GM12878 (cell line): ENCODE measurements at regions not wholly inside any gene's neighbourhood (a gene's known extent, or its start where the extent isn't known, plus 50 kb on each side); places are given as distances from the start of the nearest gene placed in this dataset.

Source experiments
- ATAC-seq: fragments of 200-7000 bp; cut with Tn5 transposase; 3 replicates; pipeline ENCODE4 v1.9.1; 2020; ENCODE audit warnings: mild to moderate bottlenecking, moderate library complexity
- BruUV-seq: library from RNA; stranded (reverse); fragments of 400-500 nt; replicated peaks from 2 replicates; lab custom pipeline; 2021; lab: Mats Ljungman, UMichigan
- CTCF ChIA-PET: fragments of 300-600 bp; sonication (Branson Sonifier 250); formaldehyde crosslinking; extraction: SDS; loops from one replicate; lab custom pipeline; 2021; ENCODE audit warnings: inconsistent platforms; lab: Yijun Ruan, JAX
- POLR2A ChIA-PET: fragments of 350-600 bp; formaldehyde crosslinking; extraction: SDS; loops from one replicate; lab custom pipeline; 2021; ENCODE audit warnings: inconsistent platforms; lab: Charles Lee
- RAD21 ChIA-PET: fragments of 300-600 bp; sonication (Branson Sonifier 250); formaldehyde crosslinking; loops from one replicate; lab custom pipeline; 2023; ENCODE audit warnings: antibody characterized with exemption; ENCODE audit not compliant: unreplicated experiment; lab: Charles Lee
- SMC1A ChIA-PET: fragments of 300-600 bp; sonication (Branson Sonifier 250); formaldehyde crosslinking; loops from one replicate; lab custom pipeline; 2023; ENCODE audit not compliant: unreplicated experiment, uncharacterized antibody; lab: Charles Lee
- DNase-seq: peaks from one replicate; pipeline ENCODE4 v3.0.0-alpha.2; 2011; ENCODE audit warnings: low read depth, low spot score
- FAIRE-seq: peaks from 3 replicates; lab custom pipeline; 2011; peaks lifted over from hg19 to GRCh38; lab: Jason Lieb, UNC
- H2AFZ ChIP-seq: 2 replicates; pipeline ENCODE4 v1.6.0; 2011; ENCODE audit warnings: low read depth, low read length, control low read depth; ENCODE audit not compliant: control insufficient read depth
- H3K27ac ChIP-seq: 2 replicates; pipeline ENCODE4 v1.5.1; 2011; ENCODE audit warnings: control low read depth; ENCODE audit not compliant: control insufficient read depth, insufficient read depth
- H3K27me3 ChIP-seq, 2 experiments: replicated peaks in 1 of 2; 2 replicates each; pipeline versions ENCODE4 v1.6.0 to v1.6.1; 2011; ENCODE audit warnings: low read length in 1 of 2; ENCODE audit not compliant: control insufficient read depth in 2 of 2, insufficient read depth in 2 of 2
- H3K36me3 ChIP-seq, 2 experiments: 2 replicates each; pipeline ENCODE4 v1.5.1; 2011; ENCODE audit warnings: low read length in 1 of 2; ENCODE audit not compliant: control insufficient read depth in 2 of 2, insufficient read depth in 2 of 2
- H3K4me1 ChIP-seq: 2 replicates; pipeline ENCODE4 v1.6.1; 2011; ENCODE audit warnings: mild to moderate bottlenecking, low read length, moderate library complexity, mixed read lengths; ENCODE audit not compliant: control insufficient read depth, insufficient read depth
- H3K4me2 ChIP-seq: 2 replicates; pipeline ENCODE4 v1.6.0; 2011; ENCODE audit warnings: control low read depth; ENCODE audit not compliant: control insufficient read depth, insufficient read depth
- H3K4me3 ChIP-seq: fragments of 200-600 bp; sonication (generic); 2 replicates; pipeline ENCODE4 v1.5.1; 2016
- H3K79me2 ChIP-seq: 2 replicates; pipeline ENCODE4 v1.6.0; 2011; ENCODE audit warnings: low read length; ENCODE audit not compliant: control insufficient read depth, insufficient read depth
- H3K9ac ChIP-seq: 2 replicates; pipeline ENCODE4 v1.8.0; 2011; ENCODE audit warnings: low read length, control low read depth, mixed read lengths; ENCODE audit not compliant: control insufficient read depth, insufficient read depth
- H3K9me3 ChIP-seq: replicated peaks from 3 replicates; pipeline ENCODE4 v1.5.1; 2011; ENCODE audit warnings: mild to moderate bottlenecking, low read length; ENCODE audit not compliant: control insufficient read depth, insufficient read depth
- H4K20me1 ChIP-seq: 2 replicates; pipeline ENCODE4 v1.6.0; 2011; ENCODE audit not compliant: control insufficient read depth, insufficient read depth
- ASH2L ChIP-seq: fragments of 300-600, 200-600 bp; sonication (generic); IDR thresholded peaks from 2 replicates; pipeline ENCODE4 v1.6.1; 2017; ENCODE audit warnings: low read depth, mild to moderate bottlenecking, borderline replicate concordance
- SMARCA5 ChIP-seq: fragments of 450-650 bp; IDR thresholded peaks from 2 replicates; pipeline ENCODE4 v1.6.1; 2017; ENCODE audit warnings: mild to moderate bottlenecking
- TCF12 ChIP-seq: IDR thresholded peaks from 2 replicates; pipeline ENCODE4 v1.6.1; 2011; ENCODE audit warnings: low read depth, mild to moderate bottlenecking, low read length
- YY1 ChIP-seq: IDR thresholded peaks from 2 replicates; pipeline ENCODE4 v1.6.1; 2011; ENCODE audit warnings: low read depth, mild to moderate bottlenecking, low read length
- ZNF24 ChIP-seq: fragments of 450-650 bp; IDR thresholded peaks from 2 replicates; pipeline ENCODE4 v1.6.1; 2017; ENCODE audit warnings: antibody characterized with exemption, mild to moderate bottlenecking
- WGBS: methylation state at CpG from one replicate; pipeline ENCODE4 v1.1.6; 2016; ENCODE audit warnings: low lambda C conversion rate; ENCODE audit not compliant: insufficient replicate concordance, insufficient coverage; ENCODE audit errors: missing lambda C conversion rate; 5-methylcytosine and 5-hydroxymethylcytosine counted together
- in situ Hi-C: fragments of 300-500 bp; cut with MboI; formaldehyde crosslinking; loops from 9 replicates; pipeline ENCODE4 v1.14.3; 2018; ENCODE audit warnings: mixed read lengths
- intact Hi-C: fragments of 100-400 bp; cut with micrococcal nuclease; formaldehyde crosslinking; loops from one replicate; pipeline ENCODE4 v1.14.2; 2022; ENCODE audit not compliant: unreplicated experiment
- TF ChIP-seq, protein P1 (sequence below): fragments of 450-650 bp; IDR thresholded peaks from 2 replicates; pipeline ENCODE4 v1.6.1; 2017; ENCODE audit warnings: mild to moderate bottlenecking, moderate library complexity
- TF ChIP-seq, protein P2 (sequence below): IDR thresholded peaks from 2 replicates; pipeline ENCODE4 v1.6.1; 2012; ENCODE audit warnings: mild to moderate bottlenecking, low read depth, low read length
- TF ChIP-seq, protein P3 (sequence below): IDR thresholded peaks from 2 replicates; pipeline ENCODE4 v1.6.1; 2012; ENCODE audit warnings: low read depth, low read length, improper control_type of control experiment
- TF ChIP-seq, protein P4 (sequence below), 3 experiments: IDR thresholded peaks in 2 of 3; conservative IDR thresholded peaks in 1 of 3; 2 replicates each; pipeline ENCODE4 v1.5.1; 2011; ENCODE audit warnings: low read depth in 3 of 3, low read length in 3 of 3, mild to moderate bottlenecking in 3 of 3, control low read depth in 2 of 3, moderate library complexity in 2 of 3, inconsistent platforms in 1 of 3, mixed read lengths in 1 of 3; ENCODE audit not compliant: control insufficient read depth in 2 of 3, insufficient read depth in 1 of 3; ENCODE audit errors: extremely low read depth in 1 of 3

DNA sequence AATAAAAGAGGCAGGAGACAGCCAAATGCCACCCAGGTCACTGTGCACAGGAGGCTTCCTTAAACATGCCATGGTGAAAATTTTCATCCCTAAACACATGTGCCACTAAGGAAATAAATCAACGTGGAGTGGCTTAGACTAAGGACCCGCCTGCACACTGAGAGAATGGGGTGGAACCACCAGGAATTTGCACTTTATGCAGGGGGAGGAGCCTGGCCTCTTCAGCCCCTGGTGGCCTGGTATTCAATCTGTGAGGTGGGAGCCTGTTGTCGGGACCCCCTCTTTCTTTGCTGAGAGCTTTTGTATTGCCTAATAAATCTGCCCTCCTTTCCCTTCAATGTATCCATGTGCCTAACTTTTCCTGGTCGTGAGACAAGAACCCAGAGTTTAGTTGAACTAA lies 204.6 kb upstream of the NRP1 start:
- Histone ChIP-seq H3K9ac (no peak overlapping the region), H3K4me1 (no peaks in the 10 kb centered on the region), H3K4me3 (no peak overlapping the region), H2AFZ (no peak overlapping the region)
- no peak for FAIRE-seq
- RAD21 ChIA-PET: no interaction called here
- TF ChIP-seq TCF12: no peak
- TF ChIP-seq ASH2L: no peak
- TF ChIP-seq, protein P1, sequence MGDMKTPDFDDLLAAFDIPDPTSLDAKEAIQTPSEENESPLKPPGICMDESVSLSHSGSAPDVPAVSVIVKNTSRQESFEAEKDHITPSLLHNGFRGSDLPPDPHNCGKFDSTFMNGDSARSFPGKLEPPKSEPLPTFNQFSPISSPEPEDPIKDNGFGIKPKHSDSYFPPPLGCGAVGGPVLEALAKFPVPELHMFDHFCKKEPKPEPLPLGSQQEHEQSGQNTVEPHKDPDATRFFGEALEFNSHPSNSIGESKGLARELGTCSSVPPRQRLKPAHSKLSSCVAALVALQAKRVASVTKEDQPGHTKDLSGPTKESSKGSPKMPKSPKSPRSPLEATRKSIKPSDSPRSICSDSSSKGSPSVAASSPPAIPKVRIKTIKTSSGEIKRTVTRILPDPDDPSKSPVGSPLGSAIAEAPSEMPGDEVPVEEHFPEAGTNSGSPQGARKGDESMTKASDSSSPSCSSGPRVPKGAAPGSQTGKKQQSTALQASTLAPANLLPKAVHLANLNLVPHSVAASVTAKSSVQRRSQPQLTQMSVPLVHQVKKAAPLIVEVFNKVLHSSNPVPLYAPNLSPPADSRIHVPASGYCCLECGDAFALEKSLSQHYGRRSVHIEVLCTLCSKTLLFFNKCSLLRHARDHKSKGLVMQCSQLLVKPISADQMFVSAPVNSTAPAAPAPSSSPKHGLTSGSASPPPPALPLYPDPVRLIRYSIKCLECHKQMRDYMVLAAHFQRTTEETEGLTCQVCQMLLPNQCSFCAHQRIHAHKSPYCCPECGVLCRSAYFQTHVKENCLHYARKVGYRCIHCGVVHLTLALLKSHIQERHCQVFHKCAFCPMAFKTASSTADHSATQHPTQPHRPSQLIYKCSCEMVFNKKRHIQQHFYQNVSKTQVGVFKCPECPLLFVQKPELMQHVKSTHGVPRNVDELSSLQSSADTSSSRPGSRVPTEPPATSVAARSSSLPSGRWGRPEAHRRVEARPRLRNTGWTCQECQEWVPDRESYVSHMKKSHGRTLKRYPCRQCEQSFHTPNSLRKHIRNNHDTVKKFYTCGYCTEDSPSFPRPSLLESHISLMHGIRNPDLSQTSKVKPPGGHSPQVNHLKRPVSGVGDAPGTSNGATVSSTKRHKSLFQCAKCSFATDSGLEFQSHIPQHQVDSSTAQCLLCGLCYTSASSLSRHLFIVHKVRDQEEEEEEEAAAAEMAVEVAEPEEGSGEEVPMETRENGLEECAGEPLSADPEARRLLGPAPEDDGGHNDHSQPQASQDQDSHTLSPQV: no peak
- no peak for TF ChIP-seq SMARCA5
- TF ChIP-seq ZNF24: no peak
- TF ChIP-seq, protein P2, sequence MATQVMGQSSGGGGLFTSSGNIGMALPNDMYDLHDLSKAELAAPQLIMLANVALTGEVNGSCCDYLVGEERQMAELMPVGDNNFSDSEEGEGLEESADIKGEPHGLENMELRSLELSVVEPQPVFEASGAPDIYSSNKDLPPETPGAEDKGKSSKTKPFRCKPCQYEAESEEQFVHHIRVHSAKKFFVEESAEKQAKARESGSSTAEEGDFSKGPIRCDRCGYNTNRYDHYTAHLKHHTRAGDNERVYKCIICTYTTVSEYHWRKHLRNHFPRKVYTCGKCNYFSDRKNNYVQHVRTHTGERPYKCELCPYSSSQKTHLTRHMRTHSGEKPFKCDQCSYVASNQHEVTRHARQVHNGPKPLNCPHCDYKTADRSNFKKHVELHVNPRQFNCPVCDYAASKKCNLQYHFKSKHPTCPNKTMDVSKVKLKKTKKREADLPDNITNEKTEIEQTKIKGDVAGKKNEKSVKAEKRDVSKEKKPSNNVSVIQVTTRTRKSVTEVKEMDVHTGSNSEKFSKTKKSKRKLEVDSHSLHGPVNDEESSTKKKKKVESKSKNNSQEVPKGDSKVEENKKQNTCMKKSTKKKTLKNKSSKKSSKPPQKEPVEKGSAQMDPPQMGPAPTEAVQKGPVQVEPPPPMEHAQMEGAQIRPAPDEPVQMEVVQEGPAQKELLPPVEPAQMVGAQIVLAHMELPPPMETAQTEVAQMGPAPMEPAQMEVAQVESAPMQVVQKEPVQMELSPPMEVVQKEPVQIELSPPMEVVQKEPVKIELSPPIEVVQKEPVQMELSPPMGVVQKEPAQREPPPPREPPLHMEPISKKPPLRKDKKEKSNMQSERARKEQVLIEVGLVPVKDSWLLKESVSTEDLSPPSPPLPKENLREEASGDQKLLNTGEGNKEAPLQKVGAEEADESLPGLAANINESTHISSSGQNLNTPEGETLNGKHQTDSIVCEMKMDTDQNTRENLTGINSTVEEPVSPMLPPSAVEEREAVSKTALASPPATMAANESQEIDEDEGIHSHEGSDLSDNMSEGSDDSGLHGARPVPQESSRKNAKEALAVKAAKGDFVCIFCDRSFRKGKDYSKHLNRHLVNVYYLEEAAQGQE: no peak
- TF ChIP-seq, protein P3, sequence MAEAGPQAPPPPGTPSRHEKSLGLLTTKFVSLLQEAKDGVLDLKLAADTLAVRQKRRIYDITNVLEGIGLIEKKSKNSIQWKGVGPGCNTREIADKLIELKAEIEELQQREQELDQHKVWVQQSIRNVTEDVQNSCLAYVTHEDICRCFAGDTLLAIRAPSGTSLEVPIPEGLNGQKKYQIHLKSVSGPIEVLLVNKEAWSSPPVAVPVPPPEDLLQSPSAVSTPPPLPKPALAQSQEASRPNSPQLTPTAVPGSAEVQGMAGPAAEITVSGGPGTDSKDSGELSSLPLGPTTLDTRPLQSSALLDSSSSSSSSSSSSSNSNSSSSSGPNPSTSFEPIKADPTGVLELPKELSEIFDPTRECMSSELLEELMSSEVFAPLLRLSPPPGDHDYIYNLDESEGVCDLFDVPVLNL: no peak
- TF ChIP-seq YY1: no peak
- TF ChIP-seq, protein P4, sequence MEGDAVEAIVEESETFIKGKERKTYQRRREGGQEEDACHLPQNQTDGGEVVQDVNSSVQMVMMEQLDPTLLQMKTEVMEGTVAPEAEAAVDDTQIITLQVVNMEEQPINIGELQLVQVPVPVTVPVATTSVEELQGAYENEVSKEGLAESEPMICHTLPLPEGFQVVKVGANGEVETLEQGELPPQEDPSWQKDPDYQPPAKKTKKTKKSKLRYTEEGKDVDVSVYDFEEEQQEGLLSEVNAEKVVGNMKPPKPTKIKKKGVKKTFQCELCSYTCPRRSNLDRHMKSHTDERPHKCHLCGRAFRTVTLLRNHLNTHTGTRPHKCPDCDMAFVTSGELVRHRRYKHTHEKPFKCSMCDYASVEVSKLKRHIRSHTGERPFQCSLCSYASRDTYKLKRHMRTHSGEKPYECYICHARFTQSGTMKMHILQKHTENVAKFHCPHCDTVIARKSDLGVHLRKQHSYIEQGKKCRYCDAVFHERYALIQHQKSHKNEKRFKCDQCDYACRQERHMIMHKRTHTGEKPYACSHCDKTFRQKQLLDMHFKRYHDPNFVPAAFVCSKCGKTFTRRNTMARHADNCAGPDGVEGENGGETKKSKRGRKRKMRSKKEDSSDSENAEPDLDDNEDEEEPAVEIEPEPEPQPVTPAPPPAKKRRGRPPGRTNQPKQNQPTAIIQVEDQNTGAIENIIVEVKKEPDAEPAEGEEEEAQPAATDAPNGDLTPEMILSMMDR (IDR thresholded peaks at IDR 0.05 in 2 of 3, conservative IDR thresholded peaks at IDR 0.05 in 1 of 3; ENCODE audit: control insufficient read depth in 2 of 3, extremely low read depth in 1 of 3, insufficient read depth in 1 of 3, low read depth in 3 of 3, low read length in 3 of 3): no peak
- TF ChIP-seq, all 136 proteins: peak for 0
- no peaks in the 10 kb centered on the region for H3K79me2 ChIP-seq
- ATAC-seq (no peak), DNase-seq (no peak)
- intact Hi-C loops: no loop called here
- ChIA-PET POLR2A (no interaction called here), CTCF (interaction anchor here (1.4 kb wide), 1 partner anchor 251 kb away, joined by 3 read pairs; no protein-coding TSS in a partner anchor), SMC1A (interaction anchor here (1.4 kb wide), 2 partner anchors 9 to 12 kb away, joined by 4 to 5 read pairs; no protein-coding TSS in a partner anchor)
- H3K27me3 ChIP-seq: no peaks in the 10 kb centered on the region
- in situ Hi-C loops: no loop called here
- H3K36me3 ChIP-seq: no peaks in the 10 kb centered on the region
- 8% methylated on average over 4 of the region's 4 CpGs for WGBS
- no peaks in the 10 kb centered on the region for H4K20me1 ChIP-seq
- no peaks in the 10 kb centered on the region for H3K9me3 ChIP-seq
- H3K27ac ChIP-seq: no peak overlapping the region
- BruUV-seq: no TSS peak
- H3K4me2 ChIP-seq: no peak overlapping the region
